Keratinocyte (primary cell): ENCODE measurements at regions not wholly inside any gene's neighbourhood (a gene's known extent, or its start where the extent isn't known, plus 50 kb on each side); places are given as distances from the start of the nearest gene placed in this dataset.

Experiments used
- DNase-seq: peaks from one replicate; pipeline ENCODE4 v3.0.0-alpha.2; 2011; ENCODE audit warnings: low read depth, missing footprints, low spot score
- FAIRE-seq: peaks from 2 replicates; lab custom pipeline; 2011; peaks lifted over from hg19 to GRCh38; lab: Jason Lieb, UNC
- H2AFZ ChIP-seq: 2 replicates; pipeline ENCODE4 v1.6.0; 2012; ENCODE audit warnings: low read length, control low read depth, inconsistent platforms; ENCODE audit not compliant: control insufficient read depth
- H3K27ac ChIP-seq: 2 replicates; pipeline ENCODE4 v1.5.1; 2011; ENCODE audit warnings: low read length; ENCODE audit not compliant: control insufficient read depth, insufficient read depth
- H3K27me3 ChIP-seq: 3 replicates; pipeline ENCODE4 v1.6.0; 2011; ENCODE audit warnings: low read length; ENCODE audit not compliant: control insufficient read depth, insufficient read depth; ENCODE audit errors: extremely low read depth
- H3K36me3 ChIP-seq, 2 experiments: 2 replicates in 1 of 2; 3 replicates in 1 of 2; pipeline ENCODE4 v1.5.1; 2011; ENCODE audit warnings: low read length in 2 of 2, mild to moderate bottlenecking in 1 of 2; ENCODE audit not compliant: control insufficient read depth in 2 of 2, insufficient read depth in 2 of 2; ENCODE audit errors: extremely low read depth in 1 of 2
- H3K4me1 ChIP-seq: 3 replicates; pipeline ENCODE4 v1.5.1; 2011; ENCODE audit warnings: low read length; ENCODE audit not compliant: control insufficient read depth, insufficient read depth; ENCODE audit errors: extremely low read depth
- H3K4me2 ChIP-seq: 3 replicates; pipeline ENCODE4 v1.6.0; 2011; ENCODE audit warnings: low read depth, low read length; ENCODE audit not compliant: control insufficient read depth, insufficient read depth; ENCODE audit errors: extremely low read depth
- H3K4me3 ChIP-seq, 3 experiments: fragments of 200-600 bp in 1 of 3; sonication (generic) in 1 of 3; 2 replicates in 2 of 3; 3 replicates in 1 of 3; pipeline ENCODE4 v1.5.1; 2011 to 2016; ENCODE audit warnings: low read length in 3 of 3, mild to moderate bottlenecking in 3 of 3, control low read depth in 2 of 3, inconsistent platforms in 1 of 3, low read depth in 1 of 3, mixed read lengths in 1 of 3, mixed run types in 1 of 3, moderate library complexity in 1 of 3; ENCODE audit not compliant: control insufficient read depth in 2 of 3, insufficient read depth in 2 of 3; ENCODE audit errors: extremely low read depth in 1 of 3
- H3K79me2 ChIP-seq: 2 replicates; pipeline ENCODE4 v1.6.0; 2012; ENCODE audit warnings: low read length; ENCODE audit not compliant: control insufficient read depth, insufficient read depth
- H3K9ac ChIP-seq: 3 replicates; pipeline ENCODE4 v1.6.0; 2011; ENCODE audit warnings: low read length; ENCODE audit not compliant: control insufficient read depth, insufficient read depth; ENCODE audit errors: extremely low read depth
- H3K9me1 ChIP-seq: 3 replicates; pipeline ENCODE4 v1.6.0; 2011; ENCODE audit warnings: low read length; ENCODE audit not compliant: control insufficient read depth, insufficient read depth; ENCODE audit errors: extremely low read depth
- H3K9me3 ChIP-seq: 2 replicates; pipeline ENCODE4 v1.5.1; 2012; ENCODE audit warnings: low read depth, low read length; ENCODE audit not compliant: control insufficient read depth
- H4K20me1 ChIP-seq: 3 replicates; pipeline ENCODE4 v1.6.0; 2011; ENCODE audit warnings: low read length; ENCODE audit not compliant: control insufficient read depth, insufficient read depth; ENCODE audit errors: extremely low read depth
- EZH2 ChIP-seq: IDR thresholded peaks from one replicate; pipeline ENCODE4 v1.6.1; 2012; ENCODE audit warnings: inconsistent platforms, mild to moderate bottlenecking, low read length, moderate library complexity
- dilution Hi-C: fragments of 300-500 bp; cut with MboI; formaldehyde crosslinking; loops from one replicate; pipeline ENCODE4 v1.7.0; 2020; ENCODE audit warnings: low sequenced_read_pairs; ENCODE audit not compliant: extremely low pct_ligation_motif_present
- TF ChIP-seq, protein P1 (sequence below), 3 experiments: IDR thresholded peaks in 1 of 3; conservative IDR thresholded peaks in 1 of 3; optimal IDR thresholded peaks in 1 of 3; 2 replicates in 2 of 3; 3 replicates in 1 of 3; pipeline versions ENCODE3 to v1.5.1; 2011; ENCODE audit warnings: low read length in 3 of 3, mild to moderate bottlenecking in 3 of 3, moderate library complexity in 2 of 3, control low read depth in 1 of 3, inconsistent platforms in 1 of 3; ENCODE audit not compliant: insufficient read depth in 2 of 3; ENCODE audit errors: extremely low read depth in 1 of 3

- no peaks in the 10 kb centered on the region for H3K36me3 ChIP-seq
- H3K4me1 ChIP-seq: no peaks in the 10 kb centered on the region
- H3K4me3 ChIP-seq: no peak overlapping the region
- no peak overlapping the region for H3K27ac ChIP-seq
- TF ChIP-seq, protein P1, sequence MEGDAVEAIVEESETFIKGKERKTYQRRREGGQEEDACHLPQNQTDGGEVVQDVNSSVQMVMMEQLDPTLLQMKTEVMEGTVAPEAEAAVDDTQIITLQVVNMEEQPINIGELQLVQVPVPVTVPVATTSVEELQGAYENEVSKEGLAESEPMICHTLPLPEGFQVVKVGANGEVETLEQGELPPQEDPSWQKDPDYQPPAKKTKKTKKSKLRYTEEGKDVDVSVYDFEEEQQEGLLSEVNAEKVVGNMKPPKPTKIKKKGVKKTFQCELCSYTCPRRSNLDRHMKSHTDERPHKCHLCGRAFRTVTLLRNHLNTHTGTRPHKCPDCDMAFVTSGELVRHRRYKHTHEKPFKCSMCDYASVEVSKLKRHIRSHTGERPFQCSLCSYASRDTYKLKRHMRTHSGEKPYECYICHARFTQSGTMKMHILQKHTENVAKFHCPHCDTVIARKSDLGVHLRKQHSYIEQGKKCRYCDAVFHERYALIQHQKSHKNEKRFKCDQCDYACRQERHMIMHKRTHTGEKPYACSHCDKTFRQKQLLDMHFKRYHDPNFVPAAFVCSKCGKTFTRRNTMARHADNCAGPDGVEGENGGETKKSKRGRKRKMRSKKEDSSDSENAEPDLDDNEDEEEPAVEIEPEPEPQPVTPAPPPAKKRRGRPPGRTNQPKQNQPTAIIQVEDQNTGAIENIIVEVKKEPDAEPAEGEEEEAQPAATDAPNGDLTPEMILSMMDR (optimal IDR thresholded peaks at IDR 0.05 in 1 of 3, IDR thresholded peaks at IDR 0.05 in 1 of 3, conservative IDR thresholded peaks at IDR 0.05 in 1 of 3; ENCODE audit: extremely low read depth in 1 of 3, insufficient read depth in 2 of 3, low read length in 3 of 3): no peak
- dilution Hi-C loops: no loop called here
- H3K4me2 ChIP-seq: no peak overlapping the region
- no peaks in the 10 kb centered on the region for H3K9me3 ChIP-seq
- no peaks in the 10 kb centered on the region for H4K20me1 ChIP-seq
- no peaks in the 10 kb centered on the region for H3K9me1 ChIP-seq
- no peaks in the 10 kb centered on the region for H3K27me3 ChIP-seq
- FAIRE-seq (no peak), DNase-seq (no peak)
- no peak overlapping the region for H2AFZ ChIP-seq
- H3K79me2 ChIP-seq: no peaks in the 10 kb centered on the region
- H3K9ac ChIP-seq: no peak overlapping the region
Observed at GRCh38 chr4:71141125-71141524, 147.7 kb downstream of the DCK start.

DNA sequence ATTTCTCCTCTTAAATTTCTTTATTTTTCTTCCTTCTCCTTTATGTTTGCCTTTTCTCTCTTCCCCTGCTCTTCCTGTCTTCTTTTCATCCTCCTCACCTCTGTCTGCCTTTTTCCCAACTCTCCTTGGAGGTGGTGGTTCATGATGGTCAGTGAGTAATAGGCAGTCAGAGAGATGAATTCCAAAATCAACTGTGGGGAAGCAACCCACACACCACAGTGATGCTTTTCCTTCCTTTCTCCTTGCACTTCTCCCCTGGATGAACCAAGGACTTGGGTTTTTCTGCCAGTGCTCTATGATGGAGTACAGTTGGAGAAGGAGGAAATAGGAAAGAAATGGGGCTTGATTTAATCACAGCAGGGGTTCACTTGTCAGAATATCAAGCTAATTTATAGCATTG lies 153.8 kb downstream of the DCK start:
- Histone ChIP-seq H3K36me3 (no peaks in the 10 kb centered on the region), H3K9ac (no peak overlapping the region), H3K79me2 (no peaks in the 10 kb centered on the region), H3K9me1 (no peaks in the 10 kb centered on the region), H4K20me1 (no peaks in the 10 kb centered on the region), H3K4me1 (no peaks in the 10 kb centered on the region), H2AFZ (no peak overlapping the region), H3K27ac (no peak overlapping the region), H3K27me3 (no peaks in the 10 kb centered on the region), H3K9me3 (no peaks in the 10 kb centered on the region), H3K4me3 (no peak overlapping the region), H3K4me2 (no peak overlapping the region)
- FAIRE-seq (no peak), DNase-seq (no peak)
- TF ChIP-seq EZH2: no peak
- TF ChIP-seq, protein P1 (optimal IDR thresholded peaks at IDR 0.05 in 1 of 3, IDR thresholded peaks at IDR 0.05 in 1 of 3, conservative IDR thresholded peaks at IDR 0.05 in 1 of 3; ENCODE audit: extremely low read depth in 1 of 3, insufficient read depth in 2 of 3, low read length in 3 of 3): no peak
- dilution Hi-C loops: no loop called here
